ENCODE measurements at regions not wholly inside any gene's neighbourhood (a gene's known extent, or its start where the extent isn't known, plus 50 kb on each side); places are given as distances from the start of the nearest gene placed in this dataset.

- no peak for DNase-seq (ENCODE audit: low spot score in 2 of 2)
- Histone ChIP-seq H3K27ac (no peak overlapping the region), H3K9me3 (no peaks in the 10 kb centered on the region), H3K27me3 (no peaks in the 10 kb centered on the region), H3K36me3 (no peaks in the 10 kb centered on the region), H3K4me3 (no peak overlapping the region), H3K4me1 (no peaks in the 10 kb centered on the region)
- intact Hi-C loops (cut with DNase I; ENCODE audit: low total_unique reads): no loop called here
- TF ChIP-seq POLR2AphosphoS5 (IDR thresholded peaks at IDR 0.05) (no peak), CTCF (IDR thresholded peaks at IDR 0.05) (no peak), POLR2A (IDR thresholded peaks at IDR 0.05) (no peak)
These were observed 309.4 kb upstream of the PROX1 start for GRCh38 chr1:213678348-213678747.

- intact Hi-C loops (cut with DNase I; ENCODE audit: low total_unique reads): no loop called here
- TF ChIP-seq POLR2A (IDR thresholded peaks at IDR 0.05) (no peak), POLR2AphosphoS5 (IDR thresholded peaks at IDR 0.05) (no peak), CTCF (IDR thresholded peaks at IDR 0.05) (no peak)
These were observed 309.0 kb upstream of the PROX1 start for GRCh38 chr1:213678753-213679152.

GRCh38 chr1:213679153-213679552, 308.6 kb upstream of the PROX1 start:
- Histone ChIP-seq H3K27me3 (no peaks in the 10 kb centered on the region), H3K9me3 (no peaks in the 10 kb centered on the region), H3K4me1 (no peaks in the 10 kb centered on the region), H3K36me3 (no peaks in the 10 kb centered on the region), H3K4me3 (no peak overlapping the region), H3K27ac (no peak overlapping the region)
- no peak for TF ChIP-seq POLR2A (IDR thresholded peaks at IDR 0.05)
- TF ChIP-seq CTCF (IDR thresholded peaks at IDR 0.05): no peak
- TF ChIP-seq POLR2AphosphoS5 (IDR thresholded peaks at IDR 0.05): no peak
- intact Hi-C loops (cut with DNase I; ENCODE audit: low total_unique reads): no loop called here
- no peak for DNase-seq (ENCODE audit: low spot score in 2 of 2)

More at GRCh38 chr1:213678753-213679152, 309.0 kb upstream of the PROX1 start:
- Histone ChIP-seq H3K27me3 (no peaks in the 10 kb centered on the region), H3K27ac (no peak overlapping the region), H3K4me3 (no peak overlapping the region), H3K4me1 (no peaks in the 10 kb centered on the region), H3K9me3 (no peaks in the 10 kb centered on the region), H3K36me3 (no peaks in the 10 kb centered on the region)
- no peak for DNase-seq (ENCODE audit: low spot score in 2 of 2)

GRCh38 chr1:213680677-213681325, 307.0 kb upstream of the PROX1 start:
- intact Hi-C loops (cut with DNase I; ENCODE audit: low total_unique reads): no loop called here
- no peak for DNase-seq (ENCODE audit: low spot score in 2 of 2)

More at GRCh38 chr1:213680677-213681325, 307.0 kb upstream of the PROX1 start:
- no peaks in the 10 kb centered on the region for H3K27me3 ChIP-seq
- no peak overlapping the region for H3K27ac ChIP-seq
- no peak for TF ChIP-seq POLR2A (IDR thresholded peaks at IDR 0.05)
- TF ChIP-seq CTCF (IDR thresholded peaks at IDR 0.05): no peak
- TF ChIP-seq POLR2AphosphoS5 (IDR thresholded peaks at IDR 0.05): no peak
- no peaks in the 10 kb centered on the region for H3K4me1 ChIP-seq
- H3K9me3 ChIP-seq: no peaks in the 10 kb centered on the region
- H3K36me3 ChIP-seq: no peaks in the 10 kb centered on the region
- no peak overlapping the region for H3K4me3 ChIP-seq
